ENCODE measurements at regions not wholly inside any gene's neighbourhood (a gene's known extent, or its start where the extent isn't known, plus 50 kb on each side); places are given as distances from the start of the nearest gene placed in this dataset.
"Not testable (repeated sequence)": the region's sequence is repeated elsewhere in the genome, so short reads cannot be mapped to it uniquely, and the experiment has no call there.

DNA sequence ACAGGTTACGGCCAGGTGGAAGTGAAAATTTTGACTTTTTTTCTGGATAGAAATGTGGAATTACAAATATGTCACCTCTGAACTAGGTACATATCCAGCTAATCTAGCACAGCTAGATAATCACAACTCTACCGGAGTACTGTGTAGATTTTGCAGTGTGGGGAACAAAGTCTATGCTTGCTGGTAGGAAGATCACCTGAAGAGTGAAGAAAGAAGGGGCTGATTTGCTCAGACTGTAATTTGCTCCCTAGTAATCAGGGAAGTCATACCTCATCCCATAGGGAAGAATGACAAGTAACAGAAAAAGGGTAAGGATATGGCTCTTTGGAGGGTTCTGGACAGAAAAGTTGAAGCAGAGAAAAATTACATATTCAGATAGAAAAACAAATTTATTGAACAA is 319.6 kb upstream of the TMPRSS15 start:
- no peak for DNase-seq

- DNase-seq = no peak
Observed at GRCh38 chr21:18725653-18726052, 322.1 kb upstream of the TMPRSS15 start.

DNA sequence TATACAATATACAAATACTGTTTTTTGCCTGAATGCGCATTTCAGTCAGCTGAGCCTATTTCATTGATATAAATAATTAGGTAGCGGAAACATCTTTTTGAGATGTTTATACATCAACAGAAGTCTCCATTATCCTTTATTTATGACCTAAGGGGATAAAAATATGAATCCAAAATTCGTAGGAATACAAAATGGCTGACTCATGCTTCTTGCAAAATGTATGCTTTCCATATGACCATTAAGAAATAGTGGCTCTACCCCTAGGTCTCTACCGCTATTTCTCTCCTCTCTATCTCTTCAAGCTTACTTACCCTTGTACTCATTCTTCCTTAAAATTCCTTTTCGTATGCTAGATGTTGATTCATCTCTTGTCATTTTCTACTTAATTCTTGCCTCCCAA is 338.4 kb upstream of the TMPRSS15 start:
- no peak for DNase-seq

GRCh38 chr21:18743531-18743930 is 339.9 kb upstream of the TMPRSS15 start:
- DNase-seq = no peak

DNA sequence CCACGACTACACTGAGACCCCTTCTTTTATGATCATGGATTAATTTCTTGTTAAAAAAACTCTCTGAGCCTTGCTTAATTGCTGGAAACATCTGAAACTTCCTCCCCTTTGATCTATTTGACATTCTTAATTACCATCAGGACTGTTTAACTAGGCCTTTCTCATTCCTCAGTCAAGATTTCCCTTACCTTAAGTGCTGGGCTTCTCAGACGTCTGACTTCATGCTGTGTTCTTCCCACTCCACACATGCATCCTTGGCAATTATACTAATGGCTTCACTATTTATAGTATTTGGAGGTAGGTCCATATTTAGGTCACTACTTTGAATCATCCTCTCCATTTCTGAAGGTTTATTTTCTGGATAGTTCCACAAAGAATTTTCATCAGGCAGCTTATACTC is 341.3 kb upstream of the TMPRSS15 start:
- no peak for DNase-seq

DNA sequence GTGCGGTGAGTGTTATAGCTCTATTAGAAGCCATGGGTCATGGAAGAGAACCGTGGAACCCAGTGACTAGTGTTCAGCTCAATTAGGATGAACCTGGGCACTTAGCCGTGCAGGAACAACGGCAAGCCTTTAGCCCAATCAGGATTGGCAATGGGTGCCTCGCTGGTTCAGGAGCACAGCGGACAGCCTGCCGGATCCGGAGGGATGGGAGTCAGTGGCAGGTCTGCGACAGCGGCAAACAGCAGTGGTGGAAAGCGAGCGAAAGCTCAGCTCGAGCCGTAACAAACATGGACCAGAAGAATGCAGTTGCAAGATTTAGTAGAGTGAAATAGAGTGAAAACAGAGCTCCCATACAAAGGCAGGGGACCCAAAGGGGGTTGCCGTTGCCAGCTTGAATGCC is 349.3 kb upstream of the TMPRSS15 start:
- not testable (repeated sequence) for DNase-seq

- not testable (repeated sequence) for DNase-seq
Observed at GRCh38 chr21:18756272-18756671, 352.7 kb upstream of the TMPRSS15 start.

DNA sequence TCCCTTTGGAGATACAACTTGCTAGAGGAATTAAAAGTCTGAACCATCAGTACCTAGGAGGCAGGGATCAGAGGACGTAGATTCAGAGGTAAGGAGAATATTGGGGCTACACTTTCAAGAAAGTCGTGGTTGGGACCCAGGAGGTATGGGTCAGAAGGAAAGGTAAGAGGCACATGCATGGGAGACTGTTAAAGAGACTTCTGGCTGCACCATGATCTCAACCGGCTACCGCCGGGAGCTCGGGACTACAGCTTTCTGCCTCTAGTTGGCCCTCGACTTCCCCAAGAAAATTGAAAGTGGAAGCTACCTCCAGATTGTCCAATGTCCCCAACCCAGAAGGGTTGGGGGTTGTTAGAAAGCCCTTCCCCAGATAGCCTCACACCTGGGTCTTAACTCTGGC is 355.7 kb upstream of the TMPRSS15 start:
- DNase-seq = no peak

DNA sequence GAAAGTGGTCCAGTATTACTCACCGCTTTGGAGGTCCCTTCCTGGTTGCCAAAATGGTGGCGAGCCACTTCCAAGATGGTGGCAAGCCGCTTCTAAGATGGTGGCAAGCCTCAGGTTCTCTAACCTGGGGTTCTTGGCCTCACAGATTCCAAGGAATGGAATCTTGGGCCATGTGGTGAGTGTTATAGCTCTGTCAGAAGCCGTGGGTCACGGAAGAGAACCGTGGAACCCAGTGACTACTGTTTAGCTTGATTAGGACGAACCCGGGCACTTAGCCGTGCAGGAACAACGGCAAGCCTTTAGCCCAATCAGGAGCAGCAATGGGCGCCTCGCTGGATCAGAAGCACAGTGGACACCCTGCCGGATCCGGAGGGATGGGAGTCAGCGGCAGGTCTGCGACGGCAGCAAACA is 356.2 kb upstream of the TMPRSS15 start:
- DNase-seq = no peak

GRCh38 chr21:18760247-18760646 is 356.7 kb upstream of the TMPRSS15 start:
- no peak for DNase-seq

DNA sequence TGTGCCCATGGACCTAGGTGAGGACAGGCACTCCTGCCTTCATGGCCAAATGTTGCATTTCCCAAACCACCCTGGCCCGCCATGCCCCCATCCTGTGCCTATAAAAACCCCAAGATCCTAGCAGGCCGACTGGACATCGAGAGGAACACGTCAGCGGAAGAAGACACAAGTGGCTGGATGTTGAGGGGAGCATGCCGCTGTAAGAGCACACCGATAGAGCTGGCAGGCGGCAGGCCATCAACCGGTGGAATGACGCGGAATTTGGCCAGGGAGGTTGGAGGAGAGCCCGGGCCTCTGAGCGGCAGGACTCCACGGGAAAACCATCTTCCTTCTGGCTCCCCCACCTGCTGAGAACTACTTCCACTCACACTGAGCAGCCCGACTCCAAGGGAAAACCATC is 361.1 kb upstream of the TMPRSS15 start:
- DNase-seq = no peak

DNA sequence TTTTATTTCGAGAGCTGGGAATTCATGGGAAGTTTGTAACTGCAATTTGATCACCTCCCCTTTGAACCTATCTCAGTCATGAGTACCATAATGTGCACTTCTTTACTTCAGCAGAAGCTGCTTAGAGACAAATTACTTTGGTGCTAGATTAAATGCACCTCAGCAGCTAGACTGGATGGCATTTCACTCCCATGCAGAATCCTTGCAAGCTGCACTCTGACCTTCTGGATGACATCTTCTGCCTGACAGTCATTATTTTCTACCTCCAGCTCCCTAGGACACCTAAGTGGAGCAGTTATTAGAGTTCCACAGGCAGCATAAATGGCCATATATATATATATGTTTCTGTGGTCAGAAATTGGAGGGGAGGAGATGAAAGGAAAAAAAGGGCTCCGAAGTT is 366.0 kb upstream of the TMPRSS15 start:
- DNase-seq = no peak

- no peak for DNase-seq
Observed at GRCh38 chr21:18771845-18772380, 368.3 kb upstream of the TMPRSS15 start.

GRCh38 chr21:18772404-18772803 is 368.8 kb upstream of the TMPRSS15 start:
- no peak for DNase-seq

DNA sequence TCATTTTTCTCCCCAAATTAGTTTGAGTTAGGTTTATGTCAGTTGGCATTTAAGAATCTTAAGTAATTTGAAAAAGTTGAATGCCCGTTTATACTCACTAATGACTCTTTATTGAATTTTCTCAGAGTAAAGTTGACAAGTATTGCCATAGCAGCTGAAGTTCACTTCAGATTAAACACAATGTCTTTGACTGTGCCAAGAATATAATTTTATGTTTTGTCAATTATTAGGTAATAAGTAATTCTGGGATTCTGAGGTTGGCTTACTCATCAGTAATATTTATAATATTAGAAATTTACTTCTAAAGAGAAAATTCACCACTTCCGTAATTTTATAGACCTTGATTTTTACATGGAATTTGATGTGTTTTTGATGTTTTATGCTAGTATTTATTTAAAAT is 369.3 kb upstream of the TMPRSS15 start:
- DNase-seq = no peak

- DNase-seq = no peak
Observed at GRCh38 chr21:18776936-18777335, 373.4 kb upstream of the TMPRSS15 start.

DNA sequence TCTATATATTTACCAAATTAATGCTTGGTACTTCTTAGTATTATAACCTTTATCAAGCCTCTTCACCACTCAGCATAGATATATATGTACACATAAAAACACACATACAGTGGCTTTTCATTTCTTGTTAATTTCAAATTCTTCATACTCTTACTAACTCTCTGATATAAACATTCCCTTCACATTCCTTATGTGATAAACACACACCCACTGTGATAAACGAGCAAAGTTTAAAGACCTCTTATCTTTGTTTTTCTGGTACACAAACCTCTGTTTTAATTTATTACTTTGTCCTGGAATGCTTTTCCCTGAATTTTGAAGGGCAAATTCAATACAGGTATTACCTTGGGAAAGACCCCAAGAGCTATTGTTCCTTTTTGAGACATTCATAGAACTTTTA is 379.1 kb upstream of the TMPRSS15 start:
- DNase-seq = no peak

DNA sequence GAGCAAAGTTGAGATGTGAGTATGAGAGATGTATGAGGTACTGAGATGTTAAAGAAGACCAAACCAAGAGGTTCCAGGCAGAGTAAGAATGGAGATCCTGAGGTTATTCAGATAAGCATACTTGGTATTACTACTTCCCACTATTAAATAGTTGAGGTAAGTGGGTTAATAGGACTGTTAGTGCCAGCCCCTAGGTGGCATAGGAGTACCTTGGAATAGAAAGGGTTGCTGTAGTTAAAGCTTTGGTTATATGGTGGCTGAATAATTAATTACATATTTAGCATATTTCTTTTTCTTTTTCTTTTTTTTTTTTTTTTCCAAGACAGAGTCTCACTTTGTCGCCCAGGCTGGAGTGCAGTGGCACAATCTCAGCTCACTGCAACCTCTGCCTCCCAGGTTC is 397.9 kb upstream of the TMPRSS15 start:
- DNase-seq = no peak

DNA sequence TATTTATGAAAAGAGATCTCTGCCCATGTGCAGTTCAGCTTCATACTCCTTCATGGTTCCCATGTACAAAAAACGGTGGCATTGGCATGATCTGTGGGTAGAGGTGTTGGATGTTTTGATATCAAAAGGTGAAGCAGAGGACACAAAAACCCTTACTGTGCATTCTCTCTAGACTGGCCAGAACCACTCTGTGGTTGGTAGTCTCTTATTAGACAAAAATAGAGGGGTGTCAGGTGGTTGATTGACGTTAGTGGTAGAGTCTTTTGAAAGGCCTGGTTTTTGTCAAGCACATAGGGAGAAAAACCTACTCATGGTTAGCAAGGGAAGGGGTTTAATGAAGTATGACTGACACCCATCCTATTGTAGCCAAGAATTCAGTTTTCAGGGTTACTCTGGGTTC is 400.0 kb upstream of the TMPRSS15 start:
- no peak for DNase-seq

GRCh38 chr21:18810136-18810535 is 406.6 kb upstream of the TMPRSS15 start:
- no peak for DNase-seq

DNA sequence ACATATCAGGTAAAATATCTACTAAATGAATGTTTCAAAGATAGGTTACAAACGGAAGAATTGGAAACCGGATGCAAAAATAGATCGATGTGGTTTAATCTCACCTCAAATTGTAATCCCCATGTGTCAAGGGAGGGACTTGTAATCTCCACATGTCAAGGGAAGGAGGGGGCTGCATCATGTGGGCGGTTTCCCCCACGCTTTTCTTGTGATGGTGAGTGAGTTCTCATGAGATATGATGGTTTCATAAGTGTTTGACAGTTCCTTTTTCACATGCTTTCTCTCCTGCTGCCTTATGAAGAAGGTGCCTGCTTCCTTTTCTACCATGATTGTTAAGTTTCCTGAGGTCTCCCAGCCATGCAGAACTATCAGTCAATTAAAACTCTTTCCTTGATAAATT is 408.7 kb upstream of the TMPRSS15 start:
- DNase-seq = no peak

DNA sequence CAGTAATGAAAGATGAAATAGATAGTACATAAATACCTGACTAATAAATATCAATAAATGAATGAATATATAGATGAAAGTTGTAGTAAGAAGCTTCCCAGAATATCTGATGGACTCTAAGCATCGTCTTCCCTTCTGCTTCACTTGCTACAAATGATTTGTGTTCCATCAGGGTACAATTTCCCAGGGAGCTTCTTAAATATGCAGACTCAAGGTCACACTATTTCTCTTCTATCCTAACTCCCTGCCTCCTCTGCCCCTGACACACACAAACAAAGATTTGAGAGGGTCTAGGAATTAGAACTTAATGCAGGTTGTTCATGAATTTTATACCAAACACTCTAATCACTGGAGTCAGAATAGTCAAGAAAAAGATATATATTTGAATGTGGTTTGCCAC is 415.9 kb upstream of the TMPRSS15 start:
- DNase-seq = no peak

DNA sequence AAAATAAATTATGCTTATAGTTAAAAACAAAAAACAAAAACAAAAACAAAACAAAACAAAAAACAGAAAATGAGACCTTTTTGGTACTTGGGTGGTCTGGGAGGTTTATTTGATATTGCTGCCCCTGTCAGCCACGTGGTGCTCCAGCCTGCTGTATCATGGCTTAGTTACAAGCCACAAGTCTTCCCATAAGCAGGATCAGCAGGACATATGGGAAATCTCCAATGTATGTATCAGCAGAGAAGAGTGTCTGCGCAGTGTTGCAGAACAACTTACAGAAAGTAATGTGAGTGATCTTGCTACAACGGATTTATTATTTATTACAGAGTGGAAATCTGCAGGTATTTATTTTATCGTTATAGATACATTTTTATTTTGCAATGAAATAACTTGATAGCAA is 423.0 kb upstream of the TMPRSS15 start:
- no peak for DNase-seq

DNA sequence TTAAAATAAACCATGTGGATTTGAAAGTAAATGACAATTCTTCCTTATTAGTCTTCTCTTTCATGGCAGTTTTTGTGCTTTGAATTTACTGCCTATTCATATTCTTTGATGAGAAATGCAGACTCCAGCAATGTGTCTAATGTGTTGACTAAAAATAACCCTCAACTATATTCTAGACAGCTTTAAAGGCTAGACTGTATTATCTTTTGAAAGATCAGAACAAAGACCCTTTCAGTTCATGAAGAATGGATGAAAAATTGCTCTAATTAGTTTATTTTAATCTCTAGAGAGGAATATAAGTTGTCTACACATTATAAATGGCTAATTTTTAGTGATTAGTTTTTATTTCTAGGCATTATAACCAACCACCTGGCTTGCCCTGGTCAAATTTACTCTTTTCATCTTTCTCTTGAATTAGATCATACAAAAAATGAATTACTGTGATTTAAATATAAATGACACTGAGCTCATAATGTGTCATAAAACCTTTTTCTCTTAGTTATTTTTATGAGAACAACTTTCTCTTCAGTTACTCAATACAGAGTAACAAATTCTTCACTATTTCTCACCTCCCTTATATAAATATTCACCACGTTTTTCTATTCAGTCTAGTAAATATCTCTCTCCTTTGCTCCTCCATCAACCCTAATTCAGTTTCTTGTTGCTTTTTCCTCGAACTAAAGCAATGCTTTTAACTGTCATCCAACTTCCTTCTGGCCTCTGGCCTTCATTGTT is 428.5 kb upstream of the TMPRSS15 start:
- DNase-seq = no peak

GRCh38 chr21:18832950-18833349 is 429.4 kb upstream of the TMPRSS15 start:
- DNase-seq = no peak

Data from activated CD4-positive, CD25-positive, alpha-beta regulatory T cell treated with anti-CD3 and anti-CD28 coated beads, Interleukin-2, amount 50 U/mL, for 72 hours (primary cell).